SU-DHL-6 (cell line): ENCODE measurements at regions not wholly inside any gene's neighbourhood (a gene's known extent, or its start where the extent isn't known, plus 50 kb on each side); places are given as distances from the start of the nearest gene placed in this dataset.

Experiments used
- H2AFZ ChIP-seq: fragments of 200-600 bp; sonication (generic); 2 replicates; pipeline ENCODE4 v1.6.1; 2014; ENCODE audit warnings: low read depth, mild to moderate bottlenecking, moderate library complexity, mixed read lengths, antibody characterized with exemption, low read length; ENCODE audit not compliant: severe bottlenecking
- H3F3A ChIP-seq: fragments of 200-600 bp; shearing (Covaris generic); 2 replicates; pipeline ENCODE4 v1.6.0; 2016; ENCODE audit warnings: antibody characterized with exemption, mild to moderate bottlenecking; ENCODE audit not compliant: insufficient read depth
- H3K27ac ChIP-seq: fragments of 200-600 bp; sonication (generic); 2 replicates; pipeline ENCODE4 v1.5.1; 2016; ENCODE audit warnings: low read depth, mild to moderate bottlenecking, low read length, moderate library complexity, mixed read lengths
- H3K27me3 ChIP-seq: fragments of 200-600 bp; sonication (generic), shearing (Covaris generic); 2 replicates; pipeline ENCODE4 v1.6.0; 2014; ENCODE audit warnings: mild to moderate bottlenecking, low read length
- H3K36me3 ChIP-seq: fragments of 200-600 bp; sonication (generic); 2 replicates; pipeline ENCODE4 v1.6.1; 2014; ENCODE audit warnings: mild to moderate bottlenecking, low read length, mixed read lengths
- H3K4me2 ChIP-seq: fragments of 300-600, 200-600 bp; shearing (Covaris generic), sonication (generic); 2 replicates; pipeline ENCODE4 v1.6.0; 2014; ENCODE audit warnings: low read length, low read depth, mild to moderate bottlenecking; ENCODE audit not compliant: poor library complexity, severe bottlenecking
- H3K4me3 ChIP-seq: fragments of 200-600 bp; sonication (generic); 2 replicates; pipeline ENCODE4 v1.5.1; 2014; ENCODE audit warnings: antibody characterized with exemption, low read length, mild to moderate bottlenecking, mixed read lengths; ENCODE audit not compliant: insufficient read depth, poor library complexity, severe bottlenecking
- H3K79me2 ChIP-seq: fragments of 200-600 bp; sonication (generic); 2 replicates; pipeline ENCODE4 v1.6.1; 2014; ENCODE audit warnings: mild to moderate bottlenecking, low read length, moderate library complexity; ENCODE audit not compliant: insufficient read depth
- H3K9ac ChIP-seq: fragments of 200-600 bp; sonication (generic); 2 replicates; pipeline ENCODE4 v1.7.0; 2014; ENCODE audit warnings: mild to moderate bottlenecking, low read length
- H3K9me2 ChIP-seq: fragments of 200-600 bp; sonication (generic); replicated peaks from 2 replicates; pipeline ENCODE4 v1.6.1; 2014; ENCODE audit warnings: low read length; ENCODE audit not compliant: insufficient read depth
- H3K9me3 ChIP-seq: fragments of 200-600 bp; sonication (generic); 2 replicates; pipeline ENCODE4 v1.6.1; 2014; ENCODE audit warnings: low read length, mixed read lengths; ENCODE audit not compliant: insufficient read depth
- H4K20me1 ChIP-seq: fragments of 200-600 bp; sonication (generic); 2 replicates; pipeline ENCODE4 v1.6.1; 2014; ENCODE audit warnings: low read depth, mild to moderate bottlenecking, antibody characterized with exemption, low read length, moderate library complexity, mixed read lengths
- EZH2phosphoT487 ChIP-seq: fragments of 200-600 bp; sonication (generic), shearing (Covaris generic); conservative IDR thresholded peaks from 2 replicates; pipeline ENCODE4 v1.6.1; 2018; ENCODE audit warnings: mild to moderate bottlenecking, antibody characterized with exemption, low read length, moderate library complexity, mixed read lengths
- TF ChIP-seq, protein P1 (sequence below): fragments of 200-600 bp; sonication (generic); IDR thresholded peaks from one replicate; pipeline ENCODE4 v1.5.1; 2017; ENCODE audit warnings: antibody characterized with exemption, mild to moderate bottlenecking, low read length, moderate library complexity; ENCODE audit not compliant: insufficient read depth, poor library complexity, severe bottlenecking

DNA sequence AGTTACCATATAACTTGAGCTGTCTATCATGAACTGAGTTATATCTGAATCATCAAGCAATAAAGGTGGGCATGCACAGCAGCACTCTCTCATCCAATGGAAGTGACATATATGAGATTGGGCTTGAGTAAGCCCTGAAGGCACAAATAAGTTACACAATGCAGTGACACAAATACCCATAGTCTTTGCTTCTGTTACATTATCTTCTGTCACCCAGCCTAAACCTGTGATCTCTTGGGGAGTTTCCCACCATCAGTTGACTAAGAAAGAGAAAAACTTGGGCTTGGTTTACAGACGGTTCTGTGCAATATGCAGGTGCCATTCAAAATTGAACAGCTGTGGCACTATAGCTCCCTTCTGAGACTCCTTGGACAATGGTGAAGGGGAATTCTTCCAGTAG, 138.8 kb upstream of the IL15 start:
- Histone ChIP-seq H3F3A (no peaks in the 10 kb centered on the region), H3K9me2 (no peaks in the 10 kb centered on the region), H3K4me2 (no peak overlapping the region), H3K9me3 (no peaks in the 10 kb centered on the region), H4K20me1 (no peaks in the 10 kb centered on the region), H3K9ac (no peak overlapping the region), H3K27ac (no peak overlapping the region), H2AFZ (no peak overlapping the region), H3K4me3 (no peak overlapping the region), H3K36me3 (no peaks in the 10 kb centered on the region), H3K79me2 (no peaks in the 10 kb centered on the region), H3K27me3 (no peaks in the 10 kb centered on the region)
- TF ChIP-seq EZH2phosphoT487 = no peak
- TF ChIP-seq, protein P1, sequence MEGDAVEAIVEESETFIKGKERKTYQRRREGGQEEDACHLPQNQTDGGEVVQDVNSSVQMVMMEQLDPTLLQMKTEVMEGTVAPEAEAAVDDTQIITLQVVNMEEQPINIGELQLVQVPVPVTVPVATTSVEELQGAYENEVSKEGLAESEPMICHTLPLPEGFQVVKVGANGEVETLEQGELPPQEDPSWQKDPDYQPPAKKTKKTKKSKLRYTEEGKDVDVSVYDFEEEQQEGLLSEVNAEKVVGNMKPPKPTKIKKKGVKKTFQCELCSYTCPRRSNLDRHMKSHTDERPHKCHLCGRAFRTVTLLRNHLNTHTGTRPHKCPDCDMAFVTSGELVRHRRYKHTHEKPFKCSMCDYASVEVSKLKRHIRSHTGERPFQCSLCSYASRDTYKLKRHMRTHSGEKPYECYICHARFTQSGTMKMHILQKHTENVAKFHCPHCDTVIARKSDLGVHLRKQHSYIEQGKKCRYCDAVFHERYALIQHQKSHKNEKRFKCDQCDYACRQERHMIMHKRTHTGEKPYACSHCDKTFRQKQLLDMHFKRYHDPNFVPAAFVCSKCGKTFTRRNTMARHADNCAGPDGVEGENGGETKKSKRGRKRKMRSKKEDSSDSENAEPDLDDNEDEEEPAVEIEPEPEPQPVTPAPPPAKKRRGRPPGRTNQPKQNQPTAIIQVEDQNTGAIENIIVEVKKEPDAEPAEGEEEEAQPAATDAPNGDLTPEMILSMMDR = no peak

DNA sequence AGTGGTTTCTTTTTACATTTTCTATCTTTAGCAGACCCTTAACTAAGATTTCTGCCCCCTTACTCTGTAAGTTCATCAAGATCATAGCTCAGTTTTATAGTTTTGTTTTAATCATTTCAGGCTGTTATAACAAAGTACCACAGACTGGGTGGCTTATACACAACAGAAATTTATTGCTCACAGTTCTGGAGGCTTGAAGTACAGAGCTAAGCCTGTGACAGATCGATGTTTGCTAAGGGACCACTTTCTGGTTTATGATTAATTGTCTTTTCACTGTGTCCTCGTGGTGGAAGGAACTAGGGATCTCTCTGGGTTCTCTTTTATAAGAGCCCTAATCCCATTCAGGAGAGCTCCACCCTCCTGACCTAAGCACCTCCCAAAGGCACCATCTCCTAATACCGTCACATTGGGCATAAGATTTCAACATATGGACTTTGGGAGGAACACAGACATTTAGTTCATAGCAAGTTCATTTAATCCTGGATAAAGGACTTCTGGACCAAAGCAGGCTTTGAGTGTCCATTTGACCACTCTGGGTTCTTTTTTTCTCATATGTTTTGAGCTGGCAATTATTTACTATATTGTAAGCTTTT, 137.0 kb upstream of the IL15 start:
- H3K4me2 ChIP-seq = no peak overlapping the region
- no peak overlapping the region for H3K9ac ChIP-seq
- H3K79me2 ChIP-seq = no peaks in the 10 kb centered on the region
- H3K27me3 ChIP-seq = no peaks in the 10 kb centered on the region
- H3K36me3 ChIP-seq = no peaks in the 10 kb centered on the region
- no peaks in the 10 kb centered on the region for H3F3A ChIP-seq
- H2AFZ ChIP-seq = no peak overlapping the region
- no peaks in the 10 kb centered on the region for H3K9me2 ChIP-seq
- no peak overlapping the region for H3K4me3 ChIP-seq
- no peaks in the 10 kb centered on the region for H4K20me1 ChIP-seq
- no peak for TF ChIP-seq EZH2phosphoT487
- TF ChIP-seq, protein P1 = no peak
- no peaks in the 10 kb centered on the region for H3K9me3 ChIP-seq
- H3K27ac ChIP-seq = no peak overlapping the region

DNA sequence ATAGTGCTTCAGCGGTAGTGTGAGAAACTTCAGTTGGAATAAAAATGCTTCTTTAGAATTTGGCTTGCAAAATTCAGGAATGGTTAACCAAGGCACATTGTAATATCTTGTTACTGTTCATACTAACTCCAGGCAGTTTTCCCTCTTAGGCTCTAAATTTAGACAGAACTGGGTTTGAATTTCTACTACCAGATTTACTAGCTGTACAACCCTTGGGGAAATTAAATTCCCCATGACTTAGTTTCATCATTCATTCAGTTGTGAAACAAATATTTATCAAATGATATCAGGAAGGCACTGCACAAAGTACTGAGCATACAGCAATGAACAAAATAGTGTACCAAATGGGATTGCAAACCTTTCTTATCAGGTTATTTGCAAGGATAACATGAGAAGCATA, 135.0 kb upstream of the IL15 start:
- H3K27ac ChIP-seq = no peak overlapping the region
- no peaks in the 10 kb centered on the region for H3K9me3 ChIP-seq
- no peak overlapping the region for H3K4me3 ChIP-seq
- H3K79me2 ChIP-seq = no peaks in the 10 kb centered on the region
- no peaks in the 10 kb centered on the region for H3K27me3 ChIP-seq
- no peaks in the 10 kb centered on the region for H3K36me3 ChIP-seq
- H2AFZ ChIP-seq = no peak overlapping the region
- no peak overlapping the region for H3K4me2 ChIP-seq
- no peak for TF ChIP-seq EZH2phosphoT487
- TF ChIP-seq, protein P1 = no peak
- no peaks in the 10 kb centered on the region for H3F3A ChIP-seq
- no peaks in the 10 kb centered on the region for H4K20me1 ChIP-seq
- H3K9ac ChIP-seq = no peak overlapping the region
- no peaks in the 10 kb centered on the region for H3K9me2 ChIP-seq

DNA sequence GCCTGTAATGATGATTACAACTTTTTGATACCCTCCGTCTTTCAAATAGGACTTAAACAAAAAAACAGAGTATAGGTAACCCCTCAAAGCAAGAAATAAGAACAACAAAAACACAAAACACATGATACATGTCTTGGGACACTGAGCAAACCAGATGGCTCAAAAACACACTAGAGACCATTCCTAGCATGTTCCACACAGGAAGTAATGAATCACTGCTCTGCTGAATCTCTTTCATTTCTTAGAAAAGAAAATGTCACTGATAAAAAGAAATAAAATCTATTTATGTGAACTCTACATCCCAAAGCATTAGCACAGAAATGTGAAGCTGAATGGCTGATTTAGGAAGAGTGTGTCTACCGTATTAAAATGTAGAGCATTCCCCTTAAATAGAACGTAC, 134.5 kb upstream of the IL15 start:
- Histone ChIP-seq H2AFZ (no peak overlapping the region), H3K27me3 (no peaks in the 10 kb centered on the region), H3K27ac (no peak overlapping the region), H3K36me3 (no peaks in the 10 kb centered on the region), H3F3A (no peaks in the 10 kb centered on the region), H3K4me3 (no peak overlapping the region), H3K4me2 (no peak overlapping the region), H4K20me1 (no peaks in the 10 kb centered on the region), H3K9ac (no peak overlapping the region), H3K79me2 (no peaks in the 10 kb centered on the region), H3K9me2 (no peaks in the 10 kb centered on the region), H3K9me3 (no peaks in the 10 kb centered on the region)
- TF ChIP-seq, protein P1 = no peak
- no peak for TF ChIP-seq EZH2phosphoT487
